ENCODE measurements at regions not wholly inside any gene's neighbourhood (a gene's known extent, or its start where the extent isn't known, plus 50 kb on each side); places are given as distances from the start of the nearest gene placed in this dataset.
"Not testable (repeated sequence)": the region's sequence is repeated elsewhere in the genome, so short reads cannot be mapped to it uniquely, and the experiment has no call there.

GRCh38 chr3:105979961-105980360 is 111.1 kb upstream of the CBLB start:
- no peak for DNase-seq (ENCODE audit: low read depth)

- DNase-seq (ENCODE audit: low read depth) = no peak
These were observed 113.4 kb upstream of the CBLB start for GRCh38 chr3:105982207-105982606.

- DNase-seq (ENCODE audit: low read depth) = no peak
These were observed 116.0 kb upstream of the CBLB start for GRCh38 chr3:105984837-105985236.

- DNase-seq (ENCODE audit: low read depth) = not testable (repeated sequence)
These were observed 117.5 kb upstream of the CBLB start for GRCh38 chr3:105986343-105986742.

GRCh38 chr3:105987809-105988208 is 119.0 kb upstream of the CBLB start:
- DNase-seq (ENCODE audit: low read depth) = no peak

GRCh38 chr3:105988540-105989212 is 119.9 kb upstream of the CBLB start:
- DNase-seq (ENCODE audit: low read depth) = no peak

GRCh38 chr3:105996781-105997180 is 128.0 kb upstream of the CBLB start:
- DNase-seq (ENCODE audit: low read depth) = no peak

- DNase-seq (ENCODE audit: low read depth) = no peak
These were observed 128.6 kb upstream of the CBLB start for GRCh38 chr3:105997466-105997799.

GRCh38 chr3:105997800-105998526 is 129.2 kb upstream of the CBLB start:
- DNase-seq (ENCODE audit: low read depth) = no peak

GRCh38 chr3:105999856-106000255 is 131.0 kb upstream of the CBLB start:
- no peak for DNase-seq (ENCODE audit: low read depth)

- no peak for DNase-seq (ENCODE audit: low read depth)
These were observed 133.1 kb upstream of the CBLB start for GRCh38 chr3:106001923-106002322.

GRCh38 chr3:106004137-106004681 is 135.4 kb upstream of the CBLB start:
- no peak for DNase-seq (ENCODE audit: low read depth)

- DNase-seq (ENCODE audit: low read depth) = no peak
These were observed 136.0 kb upstream of the CBLB start for GRCh38 chr3:106004826-106005225.

GRCh38 chr3:106006001-106006400 is 137.2 kb upstream of the CBLB start:
- DNase-seq (ENCODE audit: low read depth) = no peak

- DNase-seq (ENCODE audit: low read depth) = no peak
These were observed 137.8 kb upstream of the CBLB start for GRCh38 chr3:106006571-106006970.

GRCh38 chr3:106007512-106007911 is 138.7 kb upstream of the CBLB start:
- no peak for DNase-seq (ENCODE audit: low read depth)

GRCh38 chr3:106008766-106009165 is 140.0 kb upstream of the CBLB start:
- no peak for DNase-seq (ENCODE audit: low read depth)

- DNase-seq (ENCODE audit: low read depth) = no peak
These were observed 142.0 kb upstream of the CBLB start for GRCh38 chr3:106010829-106011228.

- DNase-seq (ENCODE audit: low read depth) = no peak
These were observed 145.2 kb upstream of the CBLB start for GRCh38 chr3:106013971-106014370.

- no peak for DNase-seq (ENCODE audit: low read depth)
These were observed 145.7 kb upstream of the CBLB start for GRCh38 chr3:106014518-106014917.

- no peak for DNase-seq (ENCODE audit: low read depth)
These were observed 146.2 kb upstream of the CBLB start for GRCh38 chr3:106014971-106015370.

- DNase-seq (ENCODE audit: low read depth) = no peak
These were observed 149.3 kb upstream of the CBLB start for GRCh38 chr3:106018102-106018501.

GRCh38 chr3:106018929-106019550 is 150.2 kb upstream of the CBLB start:
- DNase-seq (ENCODE audit: low read depth) = no peak

All from T follicular helper cell (primary cell).